ENCODE measurements at regions not wholly inside any gene's neighbourhood (a gene's known extent, or its start where the extent isn't known, plus 50 kb on each side); places are given as distances from the start of the nearest gene placed in this dataset.

GRCh38 chr13:104447348-104447747, 1381.1 kb upstream of the SLC10A2 start:
- DNase-seq = no peak
- Histone ChIP-seq H3K27me3 (replicated peaks; ENCODE audit: control insufficient read depth, insufficient read depth, low read length, poor library complexity, severe bottlenecking) (no peaks in the 10 kb centered on the region), H3K4me1 (ENCODE audit: control insufficient read depth, insufficient read depth, low read length, poor library complexity, severe bottlenecking) (no peaks in the 10 kb centered on the region), H3K4me3 (ENCODE audit: insufficient read depth, low read depth, low read length, poor library complexity, severe bottlenecking) (no peak overlapping the region), H3K9me3 (ENCODE audit: control insufficient read depth, low read length) (no peaks in the 10 kb centered on the region), H3K27ac (ENCODE audit: insufficient read depth, low read length, poor library complexity, severe bottlenecking) (no peak overlapping the region), H3K36me3 (ENCODE audit: control insufficient read depth, insufficient read depth, low read length) (no peaks in the 10 kb centered on the region)

DNA sequence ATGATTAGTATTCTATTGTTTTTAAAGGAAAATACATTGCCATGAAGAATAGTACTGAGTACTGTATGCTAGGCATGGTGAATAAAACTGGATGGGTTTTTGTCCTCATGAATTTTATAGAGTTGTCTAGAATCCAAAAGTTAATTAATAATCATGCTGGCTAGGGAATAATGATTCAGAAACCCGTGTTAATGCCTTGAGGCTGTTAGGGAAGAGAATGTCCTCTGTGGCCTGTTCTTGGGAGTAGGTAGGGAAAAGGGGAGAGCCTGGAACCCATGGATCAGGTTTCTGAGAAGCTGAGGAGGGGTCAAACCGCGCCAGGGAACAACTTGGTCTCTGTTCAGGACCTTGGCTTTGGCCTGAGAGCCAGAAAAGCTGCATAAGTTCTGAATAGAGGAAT, 1376.3 kb upstream of the SLC10A2 start:
- no peak for DNase-seq
- Histone ChIP-seq H3K27me3 (replicated peaks; ENCODE audit: control insufficient read depth, insufficient read depth, low read length, poor library complexity, severe bottlenecking) (no peaks in the 10 kb centered on the region), H3K4me3 (ENCODE audit: insufficient read depth, low read depth, low read length, poor library complexity, severe bottlenecking) (no peak overlapping the region), H3K4me1 (ENCODE audit: control insufficient read depth, insufficient read depth, low read length, poor library complexity, severe bottlenecking) (no peaks in the 10 kb centered on the region), H3K36me3 (ENCODE audit: control insufficient read depth, insufficient read depth, low read length) (no peaks in the 10 kb centered on the region), H3K27ac (ENCODE audit: insufficient read depth, low read length, poor library complexity, severe bottlenecking) (no peak overlapping the region), H3K9me3 (ENCODE audit: control insufficient read depth, low read length) (no peaks in the 10 kb centered on the region)

GRCh38 chr13:104436555-104436954, 1370.3 kb upstream of the SLC10A2 start:
- H3K4me3 ChIP-seq (ENCODE audit: insufficient read depth, low read depth, low read length, poor library complexity, severe bottlenecking) = no peak overlapping the region
- DNase-seq = no peak
- H3K4me1 ChIP-seq (ENCODE audit: control insufficient read depth, insufficient read depth, low read length, poor library complexity, severe bottlenecking) = no peaks in the 10 kb centered on the region
- no peaks in the 10 kb centered on the region for H3K36me3 ChIP-seq (ENCODE audit: control insufficient read depth, insufficient read depth, low read length)
- H3K27me3 ChIP-seq (replicated peaks; ENCODE audit: control insufficient read depth, insufficient read depth, low read length, poor library complexity, severe bottlenecking) = no peaks in the 10 kb centered on the region
- H3K9me3 ChIP-seq (ENCODE audit: control insufficient read depth, low read length) = no peaks in the 10 kb centered on the region
- no peak overlapping the region for H3K27ac ChIP-seq (ENCODE audit: insufficient read depth, low read length, poor library complexity, severe bottlenecking)

DNA sequence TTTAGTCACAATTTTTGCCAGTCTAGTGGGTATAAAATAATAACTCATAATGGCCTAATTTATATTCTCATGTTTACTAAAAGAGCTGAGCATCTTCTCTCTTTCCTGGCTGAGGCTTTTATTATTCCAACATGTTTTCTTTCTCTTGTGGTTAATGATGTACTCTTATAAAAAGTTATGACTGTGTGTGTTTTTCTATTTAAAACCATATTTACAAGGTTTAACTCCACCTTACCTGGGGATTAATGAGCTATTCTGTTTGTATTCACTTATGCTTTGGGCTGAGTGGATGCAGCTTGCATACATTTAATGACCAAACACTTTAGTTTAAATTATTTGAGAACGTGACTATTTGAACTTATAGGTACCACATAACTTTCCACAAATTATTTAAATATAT, 1365.7 kb upstream of the SLC10A2 start:
- DNase-seq = no peak
- Histone ChIP-seq H3K9me3 (ENCODE audit: control insufficient read depth, low read length) (no peaks in the 10 kb centered on the region), H3K36me3 (ENCODE audit: control insufficient read depth, insufficient read depth, low read length) (no peaks in the 10 kb centered on the region), H3K4me1 (ENCODE audit: control insufficient read depth, insufficient read depth, low read length, poor library complexity, severe bottlenecking) (no peaks in the 10 kb centered on the region), H3K27ac (ENCODE audit: insufficient read depth, low read length, poor library complexity, severe bottlenecking) (no peak overlapping the region), H3K4me3 (ENCODE audit: insufficient read depth, low read depth, low read length, poor library complexity, severe bottlenecking) (no peak overlapping the region), H3K27me3 (replicated peaks; ENCODE audit: control insufficient read depth, insufficient read depth, low read length, poor library complexity, severe bottlenecking) (no peaks in the 10 kb centered on the region)

DNA sequence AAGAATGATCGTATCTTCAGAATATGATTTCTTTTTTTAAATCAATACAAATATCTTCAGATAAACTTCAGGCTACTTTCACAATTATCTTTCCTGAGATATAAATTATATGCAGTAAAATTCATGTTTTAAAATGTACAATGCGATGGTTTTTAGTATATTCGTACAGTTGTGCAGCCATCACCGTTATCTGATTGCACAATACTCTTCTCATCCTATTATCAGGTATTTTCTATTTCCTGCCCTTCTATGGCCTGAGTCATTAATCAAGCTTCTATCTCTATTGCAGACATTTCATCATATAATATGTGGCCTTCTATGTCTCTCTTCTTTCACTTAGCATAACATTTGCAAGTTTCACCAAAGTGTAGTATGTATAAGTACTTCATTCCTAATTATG, 1360.2 kb upstream of the SLC10A2 start:
- Histone ChIP-seq H3K36me3 (ENCODE audit: control insufficient read depth, insufficient read depth, low read length) (no peaks in the 10 kb centered on the region), H3K27ac (ENCODE audit: insufficient read depth, low read length, poor library complexity, severe bottlenecking) (no peak overlapping the region), H3K4me1 (ENCODE audit: control insufficient read depth, insufficient read depth, low read length, poor library complexity, severe bottlenecking) (no peaks in the 10 kb centered on the region), H3K9me3 (ENCODE audit: control insufficient read depth, low read length) (no peaks in the 10 kb centered on the region), H3K27me3 (replicated peaks; ENCODE audit: control insufficient read depth, insufficient read depth, low read length, poor library complexity, severe bottlenecking) (no peaks in the 10 kb centered on the region), H3K4me3 (ENCODE audit: insufficient read depth, low read depth, low read length, poor library complexity, severe bottlenecking) (no peak overlapping the region)
- DNase-seq = no peak

- no peaks in the 10 kb centered on the region for H3K9me3 ChIP-seq (ENCODE audit: control insufficient read depth, low read length)
- H3K36me3 ChIP-seq (ENCODE audit: control insufficient read depth, insufficient read depth, low read length) = no peaks in the 10 kb centered on the region
- DNase-seq = no peak
- no peaks in the 10 kb centered on the region for H3K4me1 ChIP-seq (ENCODE audit: control insufficient read depth, insufficient read depth, low read length, poor library complexity, severe bottlenecking)
- no peaks in the 10 kb centered on the region for H3K27me3 ChIP-seq (replicated peaks; ENCODE audit: control insufficient read depth, insufficient read depth, low read length, poor library complexity, severe bottlenecking)
- no peak overlapping the region for H3K27ac ChIP-seq (ENCODE audit: insufficient read depth, low read length, poor library complexity, severe bottlenecking)
- no peak overlapping the region for H3K4me3 ChIP-seq (ENCODE audit: insufficient read depth, low read depth, low read length, poor library complexity, severe bottlenecking)
Observed at GRCh38 chr13:104422668-104423067, 1356.5 kb upstream of the SLC10A2 start.

DNA sequence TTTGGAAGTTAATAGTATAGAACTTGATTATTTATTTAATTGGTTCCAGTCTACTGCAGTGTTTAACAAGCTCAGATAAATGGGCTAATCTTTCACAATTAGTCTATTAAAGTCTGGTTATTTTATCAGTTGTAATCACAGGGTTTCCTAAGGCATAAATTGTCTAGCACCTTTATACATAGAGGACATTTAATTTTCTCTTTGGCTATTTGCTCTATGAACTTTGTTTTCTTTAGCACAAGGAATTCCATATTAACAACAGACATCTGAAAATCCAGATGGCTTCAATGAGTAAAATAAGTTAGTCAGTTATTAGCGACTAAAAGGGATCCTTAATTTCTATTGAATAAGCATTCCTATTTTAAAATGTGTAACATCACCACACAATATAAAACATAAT, 1350.8 kb upstream of the SLC10A2 start:
- Histone ChIP-seq H3K4me1 (ENCODE audit: control insufficient read depth, insufficient read depth, low read length, poor library complexity, severe bottlenecking) (no peaks in the 10 kb centered on the region), H3K27ac (ENCODE audit: insufficient read depth, low read length, poor library complexity, severe bottlenecking) (no peak overlapping the region), H3K27me3 (replicated peaks; ENCODE audit: control insufficient read depth, insufficient read depth, low read length, poor library complexity, severe bottlenecking) (no peaks in the 10 kb centered on the region), H3K4me3 (ENCODE audit: insufficient read depth, low read depth, low read length, poor library complexity, severe bottlenecking) (no peak overlapping the region), H3K9me3 (ENCODE audit: control insufficient read depth, low read length) (no peaks in the 10 kb centered on the region), H3K36me3 (ENCODE audit: control insufficient read depth, insufficient read depth, low read length) (no peaks in the 10 kb centered on the region)
- no peak for DNase-seq

GRCh38 chr13:104414771-104415170, 1348.6 kb upstream of the SLC10A2 start:
- H3K9me3 ChIP-seq (ENCODE audit: control insufficient read depth, low read length) = no peaks in the 10 kb centered on the region
- no peak for DNase-seq
- H3K27me3 ChIP-seq (replicated peaks; ENCODE audit: control insufficient read depth, insufficient read depth, low read length, poor library complexity, severe bottlenecking) = no peaks in the 10 kb centered on the region
- no peak overlapping the region for H3K4me3 ChIP-seq (ENCODE audit: insufficient read depth, low read depth, low read length, poor library complexity, severe bottlenecking)
- no peaks in the 10 kb centered on the region for H3K4me1 ChIP-seq (ENCODE audit: control insufficient read depth, insufficient read depth, low read length, poor library complexity, severe bottlenecking)
- no peaks in the 10 kb centered on the region for H3K36me3 ChIP-seq (ENCODE audit: control insufficient read depth, insufficient read depth, low read length)
- no peak overlapping the region for H3K27ac ChIP-seq (ENCODE audit: insufficient read depth, low read length, poor library complexity, severe bottlenecking)

DNA sequence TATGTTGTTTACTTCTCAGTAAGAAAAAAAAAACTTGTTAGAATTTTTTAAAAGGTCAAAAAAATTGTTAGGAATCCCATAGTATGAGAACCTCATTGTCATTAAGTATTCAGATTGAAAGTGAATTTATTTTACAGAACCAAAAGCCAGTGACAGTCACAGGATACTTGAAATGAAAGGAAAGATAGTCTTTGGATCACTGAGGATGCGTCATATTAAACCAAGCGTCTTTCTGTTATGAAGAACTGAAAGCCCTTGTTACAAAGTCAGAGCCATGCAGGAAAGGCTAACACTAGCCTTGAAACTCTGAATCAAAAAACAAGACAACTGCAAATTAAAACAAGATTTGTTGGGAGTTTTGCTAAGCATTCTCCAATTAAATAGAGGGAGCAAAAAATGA, 1348.0 kb upstream of the SLC10A2 start:
- Histone ChIP-seq H3K36me3 (ENCODE audit: control insufficient read depth, insufficient read depth, low read length) (no peaks in the 10 kb centered on the region), H3K27me3 (replicated peaks; ENCODE audit: control insufficient read depth, insufficient read depth, low read length, poor library complexity, severe bottlenecking) (no peaks in the 10 kb centered on the region), H3K9me3 (ENCODE audit: control insufficient read depth, low read length) (no peaks in the 10 kb centered on the region), H3K4me1 (ENCODE audit: control insufficient read depth, insufficient read depth, low read length, poor library complexity, severe bottlenecking) (no peaks in the 10 kb centered on the region), H3K4me3 (ENCODE audit: insufficient read depth, low read depth, low read length, poor library complexity, severe bottlenecking) (no peak overlapping the region), H3K27ac (ENCODE audit: insufficient read depth, low read length, poor library complexity, severe bottlenecking) (no peak overlapping the region)
- no peak for DNase-seq

- Histone ChIP-seq H3K4me1 (ENCODE audit: control insufficient read depth, insufficient read depth, low read length, poor library complexity, severe bottlenecking) (no peaks in the 10 kb centered on the region), H3K27ac (ENCODE audit: insufficient read depth, low read length, poor library complexity, severe bottlenecking) (no peak overlapping the region), H3K4me3 (ENCODE audit: insufficient read depth, low read depth, low read length, poor library complexity, severe bottlenecking) (no peak overlapping the region), H3K27me3 (replicated peaks; ENCODE audit: control insufficient read depth, insufficient read depth, low read length, poor library complexity, severe bottlenecking) (no peaks in the 10 kb centered on the region), H3K36me3 (ENCODE audit: control insufficient read depth, insufficient read depth, low read length) (no peaks in the 10 kb centered on the region), H3K9me3 (ENCODE audit: control insufficient read depth, low read length) (no peaks in the 10 kb centered on the region)
- DNase-seq = no peak
Observed at GRCh38 chr13:104411141-104411765, 1345.0 kb upstream of the SLC10A2 start.
